HG02943 (cell line): ENCODE measurements at regions not wholly inside any gene's neighbourhood (a gene's known extent, or its start where the extent isn't known, plus 50 kb on each side); places are given as distances from the start of the nearest gene placed in this dataset.
"Not testable (repeated sequence)": the region's sequence is repeated elsewhere in the genome, so short reads cannot be mapped to it uniquely, and the experiment has no call there.

Source experiments
- ATAC-seq: cut with Tn5 transposase; IDR thresholded peaks from one replicate; pipeline ENCODE4 v1.9.1; 2021; ENCODE audit warnings: mild to moderate bottlenecking, low read depth, moderate library complexity; ENCODE audit not compliant: unreplicated experiment

- ATAC-seq: no peak
Measured at GRCh38 chr3:152574461-152575079, 260.4 kb upstream of the P2RY1 start.

DNA sequence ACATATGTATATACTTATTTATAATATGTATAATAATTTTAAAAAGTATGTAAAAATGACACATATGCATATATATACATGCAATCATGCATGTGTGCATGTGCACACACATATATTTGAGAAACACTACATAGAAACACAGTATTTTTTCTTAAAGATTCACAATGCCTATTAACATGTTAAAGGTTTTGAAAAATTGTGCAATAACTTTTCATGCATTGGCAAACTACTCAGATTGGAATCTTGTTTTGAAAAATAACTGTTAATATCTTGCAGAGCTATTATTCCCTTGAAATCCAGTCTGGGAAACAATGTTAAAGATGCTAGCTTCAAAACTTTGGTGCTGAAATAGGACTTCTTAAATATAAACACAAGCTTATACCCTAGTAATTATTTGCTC, 256.2 kb upstream of the P2RY1 start:
- ATAC-seq: no peak

- ATAC-seq: no peak
Measured at GRCh38 chr3:152581951-152582350, 253.0 kb upstream of the P2RY1 start.

DNA sequence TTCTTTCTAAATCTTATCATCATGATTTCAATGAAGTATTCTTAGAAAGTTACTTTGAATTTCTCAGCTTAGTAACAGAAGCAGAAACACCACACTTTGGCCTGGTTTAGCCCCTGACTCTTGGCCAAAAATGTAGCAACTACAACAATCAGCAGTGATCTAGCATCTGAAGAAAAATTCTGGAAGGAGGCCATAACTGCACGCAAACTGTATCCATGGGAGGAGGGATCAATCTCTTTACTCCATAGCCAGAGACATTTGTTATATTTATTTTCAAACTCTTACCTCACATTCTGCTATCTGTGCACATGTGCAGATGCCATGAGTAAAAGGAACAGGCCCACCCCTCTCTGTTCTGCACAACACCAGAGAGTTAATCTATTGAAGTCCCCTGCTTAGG, 251.0 kb upstream of the P2RY1 start:
- ATAC-seq: no peak

DNA sequence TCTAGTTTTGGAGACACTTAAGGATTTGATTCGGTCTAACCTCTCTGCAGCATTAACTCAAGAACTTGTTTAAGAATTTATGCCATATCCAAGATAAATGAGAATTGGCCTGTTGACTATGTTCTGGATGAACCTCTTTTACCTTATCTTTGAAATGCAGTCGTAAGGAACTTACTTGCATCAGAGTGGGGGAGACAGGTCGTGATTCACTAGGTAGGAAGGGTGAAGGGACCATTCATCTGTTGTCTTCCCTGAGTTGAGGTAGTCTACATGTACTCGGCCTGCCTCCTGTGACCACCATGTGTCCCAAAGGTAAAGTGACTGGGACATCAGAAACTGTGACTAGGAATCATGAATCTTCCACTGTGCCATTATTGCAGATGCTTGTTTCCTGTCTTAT, 248.0 kb upstream of the P2RY1 start:
- no peak for ATAC-seq

GRCh38 chr3:152587861-152588260, 247.1 kb upstream of the P2RY1 start:
- ATAC-seq: no peak

DNA sequence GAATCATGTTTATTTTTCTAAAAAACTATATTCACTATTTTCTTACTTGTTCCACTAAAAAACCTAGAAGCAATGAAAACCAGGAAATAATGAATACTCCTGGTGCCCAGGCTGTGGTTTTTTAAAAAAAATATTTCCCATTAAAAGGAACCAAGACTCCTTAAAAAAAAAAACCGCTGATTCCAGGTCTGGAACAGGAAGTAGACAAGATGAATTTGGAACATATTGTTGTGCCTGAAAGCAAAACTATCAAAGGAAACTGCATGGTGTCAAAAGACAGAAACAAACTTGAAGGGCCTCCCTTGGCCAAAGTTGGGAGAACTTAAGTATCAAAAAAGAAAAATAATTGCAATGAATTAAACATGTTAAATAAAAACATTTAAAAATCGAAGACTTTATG, 245.3 kb upstream of the P2RY1 start:
- ATAC-seq: no peak

DNA sequence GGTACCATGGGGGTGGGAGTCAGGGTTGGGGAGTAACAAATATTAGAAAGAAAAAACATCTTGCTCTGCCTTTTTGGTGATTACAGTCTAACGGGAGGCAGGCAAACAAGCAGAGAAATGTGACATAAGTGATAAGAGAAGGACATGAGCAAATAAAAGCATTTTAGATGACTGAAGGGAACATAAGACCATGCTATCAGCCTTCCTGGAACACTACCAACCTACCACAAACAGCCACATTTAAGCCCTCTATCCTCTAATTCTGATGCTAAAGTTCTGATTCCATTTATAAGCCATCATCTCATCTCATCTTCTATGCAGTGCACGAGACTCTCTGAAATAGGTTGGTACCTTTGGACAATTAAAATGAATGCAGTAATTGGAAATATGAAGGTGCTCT, 243.4 kb upstream of the P2RY1 start:
- no peak for ATAC-seq

DNA sequence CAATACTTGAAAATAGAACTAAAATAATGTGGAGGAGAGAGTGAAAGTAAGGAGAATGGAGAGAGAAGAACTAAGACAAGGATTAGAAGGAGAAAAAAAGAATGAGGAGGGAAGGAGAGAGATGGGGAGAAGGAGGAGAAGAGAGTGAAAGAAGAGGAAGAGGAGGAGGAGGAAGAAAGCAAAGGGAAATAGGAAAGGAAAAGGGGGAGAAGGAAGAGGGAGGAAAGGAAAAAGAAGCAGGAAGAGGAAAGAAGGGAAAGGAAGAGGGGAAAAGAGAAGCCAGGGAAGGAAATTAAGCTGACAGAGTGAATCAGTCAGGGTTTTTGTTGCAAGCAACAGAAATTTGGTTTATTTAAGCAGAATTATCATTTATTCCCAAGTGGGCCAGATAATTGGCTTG, 241.7 kb upstream of the P2RY1 start:
- ATAC-seq: no peak

GRCh38 chr3:152595975-152596821, 238.7 kb upstream of the P2RY1 start:
- ATAC-seq: peak; percentile 100

- ATAC-seq: not testable (repeated sequence)
Measured at GRCh38 chr3:152596832-152597231, 238.1 kb upstream of the P2RY1 start.

DNA sequence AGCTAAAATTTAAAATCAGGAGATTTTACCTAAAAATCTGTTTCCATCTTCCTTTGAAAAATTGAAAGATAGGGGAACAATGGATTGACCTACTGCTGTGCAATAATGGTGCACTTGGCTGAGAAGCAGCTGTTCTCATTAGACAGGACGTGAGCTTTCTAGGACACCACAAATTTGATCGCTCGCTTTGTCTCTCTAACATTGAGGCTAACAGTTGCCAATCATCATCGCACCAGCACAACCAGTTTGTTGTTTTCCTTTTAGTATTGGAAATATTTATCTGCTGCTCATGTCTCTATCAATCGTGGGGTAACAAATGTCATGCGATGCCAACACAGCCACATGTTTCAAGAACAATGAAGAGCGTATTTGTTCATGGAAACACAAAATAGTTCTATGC, 228.8 kb upstream of the P2RY1 start:
- no peak for ATAC-seq

DNA sequence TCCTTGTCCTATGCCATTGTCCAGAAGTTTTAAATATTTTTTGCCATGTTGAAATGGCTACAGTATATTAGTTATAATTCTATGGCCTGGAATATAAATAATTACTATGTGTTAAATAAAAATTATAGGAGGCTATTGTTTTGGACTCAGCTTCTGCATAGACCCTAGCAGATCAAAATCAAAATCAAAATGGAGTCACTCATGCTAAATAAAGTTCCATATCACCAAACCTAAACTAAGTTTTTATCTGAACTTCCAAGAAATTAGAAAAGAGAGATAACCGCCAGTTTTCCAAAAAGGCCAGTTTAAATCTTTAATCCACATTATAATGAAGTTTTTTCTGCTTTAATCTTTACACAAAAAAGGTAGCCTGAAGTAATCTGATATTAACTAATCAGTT, 227.8 kb upstream of the P2RY1 start:
- ATAC-seq: no peak

DNA sequence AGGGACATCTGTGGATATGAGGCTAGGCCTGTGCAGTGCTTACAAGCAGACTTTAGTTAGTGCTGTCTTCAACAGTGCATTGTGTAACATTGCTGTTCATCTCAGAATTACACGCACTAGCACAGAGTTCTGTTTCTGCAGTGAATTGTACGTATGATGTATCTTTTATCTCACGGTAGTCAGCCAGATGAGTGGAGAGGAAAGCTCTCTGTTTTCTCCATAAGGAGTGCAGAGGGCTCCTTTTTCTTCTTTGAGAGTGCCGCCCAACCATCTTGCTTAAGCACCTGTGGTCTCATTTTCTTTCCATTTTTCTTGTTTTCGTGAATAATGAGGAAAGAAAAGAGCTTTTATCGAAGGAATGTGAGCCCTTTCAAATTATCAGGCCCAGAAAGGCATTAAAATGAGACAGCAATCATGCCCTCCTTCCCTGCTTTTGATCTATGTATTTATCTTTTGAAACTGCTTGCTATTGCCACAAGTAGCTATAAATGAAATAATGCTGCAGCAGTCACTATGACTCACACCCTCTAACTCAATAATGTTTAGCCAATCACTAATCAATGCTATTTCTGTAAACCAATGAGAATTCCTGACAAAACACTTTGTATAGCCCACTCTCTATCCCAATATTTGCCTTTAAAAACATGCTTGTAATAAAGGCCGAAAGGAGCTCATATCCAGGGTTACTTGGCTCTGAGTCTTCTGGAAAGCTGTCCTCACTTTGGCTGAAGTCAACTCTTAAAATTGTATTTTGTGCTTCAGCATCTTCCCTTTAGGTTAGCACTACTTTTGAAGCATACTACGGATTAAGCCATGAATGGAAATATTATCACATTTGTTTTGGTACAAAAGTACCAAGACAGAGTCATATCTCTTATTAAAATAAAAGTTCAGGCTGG, 226.0 kb upstream of the P2RY1 start:
- ATAC-seq: no peak

DNA sequence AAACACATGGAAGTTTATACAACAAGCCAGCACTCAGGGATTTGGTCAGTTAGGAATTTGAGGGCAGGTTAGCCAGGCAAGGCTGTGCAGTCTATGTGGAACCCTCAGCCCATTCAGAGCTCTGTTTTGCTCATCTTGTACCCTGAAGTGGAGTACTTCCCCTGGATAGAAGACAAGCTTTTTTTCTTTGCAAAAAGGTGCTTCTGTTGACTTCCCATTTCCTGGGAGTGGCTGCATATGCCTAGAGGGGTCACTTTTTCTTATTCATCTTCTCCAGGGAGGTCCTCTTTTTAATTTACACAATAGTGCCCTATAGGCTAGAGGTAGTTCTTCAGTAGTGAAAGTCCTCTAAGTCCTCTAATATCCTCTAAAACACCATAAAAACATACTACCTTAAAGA, 225.0 kb upstream of the P2RY1 start:
- ATAC-seq: no peak

GRCh38 chr3:152610622-152611021, 224.3 kb upstream of the P2RY1 start:
- no peak for ATAC-seq

- ATAC-seq: no peak
Measured at GRCh38 chr3:152611905-152612304, 223.0 kb upstream of the P2RY1 start.

- ATAC-seq: no peak
Measured at GRCh38 chr3:152613851-152614250, 221.1 kb upstream of the P2RY1 start.

DNA sequence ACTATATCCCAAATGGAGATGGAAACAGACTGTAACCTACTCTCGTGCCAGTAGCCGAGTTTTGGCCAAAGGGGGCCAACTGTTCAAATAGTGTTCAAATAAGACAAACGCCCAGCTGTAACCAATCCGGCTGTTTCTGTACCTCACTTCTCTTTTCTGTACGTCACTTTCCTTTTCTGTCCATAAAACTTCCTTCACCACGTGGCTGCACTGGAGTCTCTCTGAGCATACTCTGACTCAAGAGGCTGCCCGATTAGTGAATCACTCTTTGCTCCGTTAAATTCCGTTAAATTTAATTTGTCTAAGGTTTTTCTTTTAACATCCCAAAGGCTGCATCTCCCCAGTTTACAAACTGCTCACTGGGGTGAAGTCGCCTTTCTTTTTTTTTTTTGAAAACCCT, 219.2 kb upstream of the P2RY1 start:
- no peak for ATAC-seq

DNA sequence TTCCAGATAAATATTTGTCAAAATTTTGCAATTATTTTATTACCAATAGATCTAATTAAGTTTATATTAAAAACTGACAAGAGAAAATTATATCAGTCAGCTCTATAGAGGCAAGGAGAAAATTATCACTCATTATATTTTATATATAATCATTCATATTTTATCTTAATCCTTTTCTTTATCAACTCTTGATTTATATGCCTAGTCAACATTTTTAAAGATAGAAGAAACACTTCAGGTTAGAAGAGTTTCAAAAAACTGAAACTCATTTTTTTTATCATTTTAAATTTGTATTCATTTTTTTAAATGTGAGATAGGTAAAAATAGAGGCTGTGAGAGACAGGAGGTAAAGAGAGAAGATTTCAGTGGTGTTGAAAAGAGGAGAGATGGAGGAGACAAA, 217.3 kb upstream of the P2RY1 start:
- ATAC-seq: no peak

DNA sequence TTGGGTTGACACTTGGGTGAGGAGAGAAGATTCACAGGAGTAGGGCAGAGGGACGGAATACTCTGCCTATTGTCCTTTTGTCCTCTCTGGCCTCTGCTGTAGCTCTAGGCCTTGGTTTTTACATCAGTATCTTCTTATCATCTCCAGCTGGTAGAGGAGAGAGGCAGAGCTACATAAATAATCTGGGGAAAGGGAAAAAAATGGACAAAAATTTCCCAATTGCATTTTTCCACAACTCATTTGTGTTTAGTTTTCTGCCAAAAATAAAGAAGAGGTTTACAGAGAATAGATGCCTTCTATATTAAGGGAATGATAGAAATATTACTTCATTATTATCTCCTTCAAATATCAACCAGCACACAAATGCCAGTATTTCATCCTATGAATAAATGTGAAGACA, 216.4 kb upstream of the P2RY1 start:
- ATAC-seq: no peak
